Activated naive CD4-positive, alpha-beta T cell treated with anti-CD3 and anti-CD28 coated beads for 36 hours (primary cell): ENCODE measurements at regions not wholly inside any gene's neighbourhood (a gene's known extent, or its start where the extent isn't known, plus 50 kb on each side); places are given as distances from the start of the nearest gene placed in this dataset.

Experiments used
- CTCF ChIA-PET: fragments of 350-600 bp; sonication (Branson Sonifier 250); formaldehyde crosslinking; loops from one replicate; lab custom pipeline; 2021; ENCODE audit warnings: antibody characterized with exemption; lab: Charles Lee
- DNase-seq: peaks from one replicate; pipeline ENCODE4 v3.0.0-alpha.2; 2020
- H3K27ac Mint-ChIP-seq: one replicate; pipeline ENCODE4 v1.8.0; 2021; ENCODE audit warnings: mild to moderate bottlenecking, mixed read lengths
- H3K27me3 Mint-ChIP-seq: one replicate; pipeline ENCODE4 v1.8.0; 2021; ENCODE audit warnings: low read depth, mixed read lengths
- H3K36me3 Mint-ChIP-seq: one replicate; pipeline ENCODE4 v1.8.0; 2021; ENCODE audit warnings: low read depth, mixed read lengths
- H3K4me1 Mint-ChIP-seq: one replicate; pipeline ENCODE4 v1.8.0; 2021; ENCODE audit warnings: low read depth, mixed read lengths
- H3K4me3 Mint-ChIP-seq: one replicate; pipeline ENCODE4 v1.8.0; 2021; ENCODE audit warnings: mild to moderate bottlenecking, moderate library complexity, mixed read lengths
- H3K9me3 Mint-ChIP-seq: one replicate; pipeline ENCODE4 v1.8.0; 2021; ENCODE audit warnings: mixed read lengths
- intact Hi-C: fragments of 100-400 bp; cut with micrococcal nuclease; formaldehyde crosslinking; loops from one replicate; pipeline ENCODE4 v1.15.1; 2023

DNA sequence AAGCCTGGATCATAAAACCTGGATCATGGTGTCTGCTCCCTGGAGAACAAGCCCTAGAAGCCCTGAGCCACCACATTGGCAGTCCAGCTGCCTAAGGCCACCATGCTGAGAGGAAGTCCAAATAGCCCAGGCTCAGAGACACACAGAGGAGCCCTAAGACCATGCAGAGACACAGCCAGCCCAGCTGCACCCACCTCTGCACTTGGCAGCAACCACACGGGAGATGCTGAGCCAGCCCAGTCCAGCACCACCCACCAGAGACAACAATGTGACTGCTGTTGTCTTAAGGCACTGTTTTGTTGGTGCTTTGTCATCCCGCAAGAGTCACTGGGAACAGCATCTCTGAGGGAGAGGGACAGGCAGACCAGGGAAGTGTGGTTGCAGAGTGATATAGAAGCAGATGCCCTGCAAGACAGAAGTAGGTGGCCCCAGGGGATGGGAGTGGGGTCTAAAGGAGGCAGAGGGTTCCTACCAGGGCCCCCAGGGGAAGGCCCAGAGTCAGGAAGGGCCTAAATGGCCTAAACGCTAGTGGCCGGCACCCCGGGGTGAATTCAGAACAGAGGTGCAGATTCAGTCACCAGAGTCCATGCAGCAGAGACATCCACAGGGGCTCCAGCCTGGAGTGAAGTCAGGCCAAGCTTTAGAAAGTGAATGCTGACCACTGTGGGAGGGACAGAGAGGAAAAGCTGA lies 105.4 kb upstream of the PRR20G start:
- no peaks in the 10 kb centered on the region for H3K4me1 Mint-ChIP-seq
- CTCF ChIA-PET = no interaction called here
- intact Hi-C loops = no loop called here
- no peaks in the 10 kb centered on the region for H3K36me3 Mint-ChIP-seq
- no peak overlapping the region for H3K27ac Mint-ChIP-seq
- H3K9me3 Mint-ChIP-seq = no peaks in the 10 kb centered on the region
- H3K27me3 Mint-ChIP-seq = no peaks in the 10 kb centered on the region
- DNase-seq = no peak
- no peak overlapping the region for H3K4me3 Mint-ChIP-seq

DNA sequence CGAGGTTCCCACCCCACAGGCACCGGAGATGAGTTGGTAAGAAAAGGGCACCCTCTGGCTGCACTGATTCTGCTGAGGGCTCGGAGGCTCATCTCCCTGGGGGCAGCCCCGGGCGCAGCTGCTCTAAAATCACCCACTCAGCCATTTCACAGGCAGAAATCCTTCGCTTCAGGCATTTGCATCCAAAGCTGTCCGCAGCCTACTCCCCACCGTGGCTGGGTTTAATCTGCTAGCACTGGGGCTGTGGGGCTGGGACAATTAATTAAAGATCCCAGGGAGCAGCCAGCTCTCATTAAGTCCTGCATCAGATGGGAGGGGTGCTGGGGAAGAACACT lies 104.3 kb upstream of the PRR20G start:
- H3K27ac Mint-ChIP-seq = no peak overlapping the region
- no peaks in the 10 kb centered on the region for H3K4me1 Mint-ChIP-seq
- intact Hi-C loops = no loop called here
- H3K4me3 Mint-ChIP-seq = no peak overlapping the region
- no peaks in the 10 kb centered on the region for H3K9me3 Mint-ChIP-seq
- CTCF ChIA-PET = no interaction called here
- no peak for DNase-seq
- peaks cover 2% of the 10 kb centered on the region for H3K27me3 Mint-ChIP-seq
- H3K36me3 Mint-ChIP-seq = no peaks in the 10 kb centered on the region

DNA sequence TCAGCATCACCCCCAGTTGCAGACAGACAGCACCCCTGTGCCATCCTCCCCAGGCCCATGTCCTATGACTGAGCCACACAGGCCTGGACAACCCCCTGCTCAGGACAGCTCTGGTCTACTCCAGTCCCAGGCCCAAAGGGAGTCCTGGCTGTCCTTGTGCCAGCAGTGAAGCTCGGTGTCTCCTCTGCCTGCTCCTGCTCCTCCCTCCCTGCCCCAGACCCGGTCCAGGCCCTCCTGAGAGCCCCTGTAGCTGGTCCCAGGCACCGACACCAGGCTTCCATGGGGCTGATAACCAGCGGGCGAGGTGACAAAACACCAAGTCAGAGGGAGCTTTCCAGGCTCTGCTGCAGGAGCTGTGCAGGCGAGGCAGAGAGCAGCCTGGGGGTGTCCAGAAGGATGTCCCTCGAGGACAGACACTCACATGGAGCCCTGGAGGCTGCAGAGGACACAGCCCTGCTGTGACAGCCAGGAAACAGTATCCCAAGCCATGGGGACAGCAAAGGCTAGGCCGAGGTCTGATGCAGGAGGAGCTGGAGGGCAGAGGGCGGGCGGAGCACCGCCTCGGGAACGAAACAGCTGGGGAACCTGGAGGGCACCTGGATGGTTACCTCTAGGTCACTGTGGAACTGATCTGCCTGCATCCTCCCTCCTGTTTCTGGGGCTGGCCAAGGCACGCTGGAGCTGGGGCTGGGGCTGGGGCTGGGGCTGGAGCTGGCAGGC lies 103.8 kb upstream of the PRR20G start:
- Mint-ChIP-seq H3K4me3 (no peak overlapping the region), H3K36me3 (no peaks in the 10 kb centered on the region), H3K9me3 (no peaks in the 10 kb centered on the region), H3K27me3 (peaks cover 3% of the 10 kb centered on the region), H3K4me1 (no peaks in the 10 kb centered on the region), H3K27ac (no peak overlapping the region)
- DNase-seq = no peak
- intact Hi-C loops = no loop called here
- CTCF ChIA-PET = no interaction called here

DNA sequence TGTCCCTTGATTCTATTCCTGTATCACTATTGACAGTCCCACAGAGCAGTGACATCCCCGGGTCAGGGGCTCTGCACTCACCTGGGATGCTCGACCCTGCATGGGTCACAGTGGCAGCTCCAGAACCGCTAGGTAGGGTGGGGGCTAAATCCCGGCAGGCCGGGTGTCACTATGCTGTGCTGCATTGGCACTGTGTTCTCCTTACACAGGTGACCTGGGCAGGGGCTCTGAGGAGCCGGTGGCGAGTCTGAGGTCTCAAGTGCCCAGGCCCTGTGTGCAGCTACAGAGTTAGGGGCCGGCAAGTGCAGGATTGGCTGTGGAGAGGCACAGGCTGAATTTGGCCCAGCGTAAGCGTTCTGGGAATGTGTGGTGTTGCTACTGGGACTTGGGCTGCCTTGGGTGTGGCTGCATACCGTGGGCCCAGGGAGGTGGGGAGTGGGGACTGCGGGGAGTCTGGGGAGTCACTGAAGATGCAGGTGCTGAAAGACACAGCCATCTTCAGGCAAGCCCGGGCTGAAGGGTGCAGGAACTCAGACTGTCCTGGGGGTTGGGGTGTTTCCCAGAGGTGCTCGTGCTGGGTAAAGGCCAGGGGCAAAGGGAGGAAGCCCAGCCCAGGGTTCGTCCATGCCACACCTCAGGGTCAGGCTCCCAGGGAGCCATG lies 102.6 kb upstream of the PRR20G start:
- Mint-ChIP-seq H3K36me3 (no peaks in the 10 kb centered on the region), H3K27ac (no peak overlapping the region), H3K4me1 (no peaks in the 10 kb centered on the region), H3K4me3 (no peak overlapping the region), H3K27me3 (peaks cover 3% of the 10 kb centered on the region), H3K9me3 (no peaks in the 10 kb centered on the region)
- intact Hi-C loops = no loop called here
- no peak for DNase-seq
- CTCF ChIA-PET = no interaction called here

DNA sequence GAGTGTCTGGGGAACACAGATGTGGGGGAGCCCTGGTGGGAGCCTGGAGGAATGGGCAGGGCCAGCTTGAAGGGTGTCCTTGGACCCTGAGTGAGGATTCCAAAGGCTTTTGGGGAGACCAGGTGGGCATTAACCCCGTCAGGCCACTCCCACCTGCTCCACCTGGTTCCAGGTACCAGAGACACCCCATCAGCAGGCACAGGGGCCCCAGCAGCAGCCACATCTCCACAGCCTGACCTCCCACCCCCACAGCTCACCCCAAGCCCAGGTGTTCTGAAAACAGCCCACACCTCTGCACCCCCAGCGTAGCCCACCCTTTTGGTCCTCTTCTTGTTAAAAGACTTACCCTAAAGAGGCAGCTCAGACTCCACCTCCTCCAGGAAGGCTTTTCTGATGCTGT lies 102.1 kb upstream of the PRR20G start:
- H3K4me1 Mint-ChIP-seq = no peaks in the 10 kb centered on the region
- no peaks in the 10 kb centered on the region for H3K9me3 Mint-ChIP-seq
- CTCF ChIA-PET = no interaction called here
- intact Hi-C loops = no loop called here
- H3K36me3 Mint-ChIP-seq = no peaks in the 10 kb centered on the region
- no peak overlapping the region for H3K4me3 Mint-ChIP-seq
- H3K27me3 Mint-ChIP-seq = peaks cover 3% of the 10 kb centered on the region
- no peak for DNase-seq
- H3K27ac Mint-ChIP-seq = no peak overlapping the region

DNA sequence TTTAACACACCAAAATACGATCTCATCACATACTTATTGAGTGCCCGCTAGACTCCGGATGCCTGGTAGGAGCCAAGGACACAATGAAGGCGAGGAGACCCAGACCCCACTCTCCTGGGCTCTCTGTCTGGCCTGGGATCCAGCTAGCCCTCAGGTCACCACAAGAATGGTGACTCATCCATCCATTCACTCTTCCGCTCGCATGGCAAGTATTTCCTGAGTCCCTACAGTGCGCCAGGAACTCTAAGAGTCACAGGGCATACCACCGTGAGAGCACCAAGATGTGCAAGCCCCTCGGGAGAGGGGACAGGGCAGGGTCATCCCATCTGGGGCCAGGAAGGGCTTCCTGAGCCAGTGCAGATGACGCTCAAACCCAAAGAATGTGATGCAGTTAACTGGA lies 101.6 kb upstream of the PRR20G start:
- H3K27ac Mint-ChIP-seq = no peak overlapping the region
- no peaks in the 10 kb centered on the region for H3K36me3 Mint-ChIP-seq
- intact Hi-C loops = no loop called here
- no peaks in the 10 kb centered on the region for H3K4me1 Mint-ChIP-seq
- no peaks in the 10 kb centered on the region for H3K9me3 Mint-ChIP-seq
- H3K27me3 Mint-ChIP-seq = peaks cover 3% of the 10 kb centered on the region
- no peak for DNase-seq
- CTCF ChIA-PET = no interaction called here
- H3K4me3 Mint-ChIP-seq = no peak overlapping the region

DNA sequence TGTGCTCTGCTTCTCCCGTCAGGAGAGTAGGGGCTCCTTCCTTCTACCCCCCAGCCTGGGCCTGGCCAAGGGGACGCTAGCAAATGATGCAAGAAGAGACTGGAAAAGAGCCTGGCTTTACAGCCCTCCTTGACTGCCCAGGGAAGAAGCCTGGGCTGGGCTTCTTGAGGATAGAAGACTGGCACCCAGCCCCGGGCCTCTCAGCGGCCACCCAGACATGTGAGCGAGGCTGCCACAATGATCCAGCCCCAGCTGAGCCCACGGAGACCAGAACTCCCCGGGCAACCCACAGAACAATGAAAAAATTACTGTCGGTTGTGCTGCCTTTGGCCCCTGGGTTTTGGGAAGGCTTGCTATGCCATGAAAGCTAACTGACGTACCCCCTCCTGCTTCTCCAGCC lies 100.6 kb upstream of the PRR20G start:
- H3K36me3 Mint-ChIP-seq = no peaks in the 10 kb centered on the region
- H3K27me3 Mint-ChIP-seq = peaks cover 3% of the 10 kb centered on the region
- no peak for DNase-seq
- H3K9me3 Mint-ChIP-seq = no peaks in the 10 kb centered on the region
- no peaks in the 10 kb centered on the region for H3K4me1 Mint-ChIP-seq
- H3K4me3 Mint-ChIP-seq = no peak overlapping the region
- no peak overlapping the region for H3K27ac Mint-ChIP-seq
- intact Hi-C loops = no loop called here
- CTCF ChIA-PET = no interaction called here

DNA sequence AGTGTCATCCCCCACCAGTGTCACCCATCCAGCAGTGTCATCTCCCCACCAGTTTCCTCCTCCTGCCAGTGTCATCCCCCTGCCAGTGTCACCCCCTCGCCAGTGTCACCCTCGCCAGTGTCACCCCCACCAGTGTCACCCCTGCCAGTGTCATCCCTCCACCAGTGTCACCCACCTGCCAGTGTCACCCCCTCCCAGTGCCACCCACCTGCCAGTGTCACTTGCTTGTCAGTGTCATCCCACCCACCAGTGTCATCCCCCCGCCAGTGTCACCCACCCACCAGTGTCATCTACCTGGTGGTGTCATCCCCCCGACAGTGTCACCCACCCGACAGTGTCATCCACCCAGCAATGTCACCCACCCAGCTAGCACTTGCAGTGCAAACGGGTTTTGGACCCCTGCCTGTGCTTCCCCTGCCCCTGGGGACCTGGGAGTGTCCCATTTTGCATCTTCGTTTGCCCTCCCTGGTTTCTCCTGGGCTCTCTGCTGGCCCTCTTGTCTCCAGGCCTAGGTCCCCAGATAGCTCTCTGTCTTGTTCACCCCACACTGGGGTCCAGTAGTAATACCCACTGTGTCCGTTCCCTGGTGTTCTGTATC lies 99.8 kb upstream of the PRR20G start:
- Mint-ChIP-seq H3K36me3 (no peaks in the 10 kb centered on the region), H3K4me1 (no peaks in the 10 kb centered on the region), H3K9me3 (no peaks in the 10 kb centered on the region), H3K27me3 (peaks cover 3% of the 10 kb centered on the region), H3K27ac (no peak overlapping the region), H3K4me3 (no peak overlapping the region)
- CTCF ChIA-PET = no interaction called here
- DNase-seq = no peak
- intact Hi-C loops = no loop called here

DNA sequence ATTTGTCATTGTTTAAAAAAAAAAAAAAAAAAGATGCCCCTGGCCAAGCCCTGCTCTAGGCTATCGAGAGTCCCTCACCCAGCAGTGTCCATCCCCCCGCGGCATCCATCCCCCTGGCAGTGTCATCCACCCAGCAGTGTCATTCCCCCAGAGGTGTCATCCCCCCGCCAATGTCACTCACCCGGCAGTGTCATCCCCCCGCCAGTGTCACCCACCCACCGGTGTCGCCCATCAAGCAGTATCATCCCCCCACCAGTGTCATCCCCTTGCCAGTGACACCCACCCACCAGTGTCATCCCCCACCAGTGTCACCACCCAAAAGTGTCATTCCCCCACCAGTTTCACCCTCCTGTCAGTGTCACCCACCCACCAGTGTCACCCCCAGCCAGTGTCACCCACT lies 99.3 kb upstream of the PRR20G start:
- intact Hi-C loops = no loop called here
- no peak for DNase-seq
- Mint-ChIP-seq H3K27me3 (peaks cover 3% of the 10 kb centered on the region), H3K4me3 (no peak overlapping the region), H3K27ac (no peak overlapping the region), H3K9me3 (no peaks in the 10 kb centered on the region), H3K36me3 (no peaks in the 10 kb centered on the region), H3K4me1 (no peaks in the 10 kb centered on the region)
- CTCF ChIA-PET = no interaction called here

DNA sequence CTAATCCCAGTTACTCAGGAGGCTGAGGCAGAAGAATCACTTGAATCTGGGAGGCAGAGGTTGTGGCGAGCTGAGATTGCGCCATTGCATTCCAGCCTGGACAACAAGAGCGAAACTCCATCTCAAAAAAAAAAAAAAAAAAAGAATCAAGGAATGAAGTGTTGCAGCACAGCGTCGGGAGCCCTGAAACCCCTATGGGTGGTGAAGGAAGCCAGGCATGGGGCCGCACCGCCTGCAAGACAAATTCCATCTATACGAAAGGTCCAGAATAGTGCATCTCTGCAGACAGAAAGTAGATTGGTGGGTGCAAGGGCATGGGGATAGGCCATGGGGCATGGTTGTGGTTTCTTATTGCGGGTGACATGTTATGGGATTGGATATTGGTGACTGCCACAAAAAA lies 98.6 kb upstream of the PRR20G start:
- intact Hi-C loops = no loop called here
- H3K27ac Mint-ChIP-seq = no peak overlapping the region
- CTCF ChIA-PET = no interaction called here

DNA sequence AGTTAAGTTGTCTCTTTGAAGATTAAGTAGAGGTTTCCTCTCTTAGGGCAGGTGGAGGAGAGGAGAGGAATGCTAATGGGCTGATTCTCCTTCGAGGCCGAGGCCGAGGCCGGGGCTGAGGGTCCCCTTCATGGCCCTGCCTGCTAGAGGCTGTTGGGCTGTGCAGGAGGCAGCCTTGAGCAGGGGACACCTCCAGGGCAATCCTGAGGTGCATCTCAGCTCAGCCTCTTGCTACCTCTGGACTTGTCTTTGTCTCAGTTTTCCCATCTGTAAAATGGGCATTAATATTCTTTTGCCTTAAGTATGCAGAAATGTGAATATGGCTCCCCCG lies 97.7 kb upstream of the PRR20G start:
- Mint-ChIP-seq H3K4me3 (no peak overlapping the region), H3K27me3 (peaks cover 3% of the 10 kb centered on the region), H3K27ac (no peak overlapping the region), H3K36me3 (no peaks in the 10 kb centered on the region), H3K4me1 (no peaks in the 10 kb centered on the region), H3K9me3 (peaks cover 5% of the 10 kb centered on the region)
- intact Hi-C loops = no loop called here
- CTCF ChIA-PET = no interaction called here
- no peak for DNase-seq

More for the DNA sequence above, 98.6 kb upstream of the PRR20G start:
- H3K4me3 Mint-ChIP-seq = no peak overlapping the region
- H3K4me1 Mint-ChIP-seq = no peaks in the 10 kb centered on the region
- DNase-seq = no peak
- H3K36me3 Mint-ChIP-seq = no peaks in the 10 kb centered on the region
- H3K27me3 Mint-ChIP-seq = peaks cover 3% of the 10 kb centered on the region
- peaks cover 3% of the 10 kb centered on the region for H3K9me3 Mint-ChIP-seq

DNA sequence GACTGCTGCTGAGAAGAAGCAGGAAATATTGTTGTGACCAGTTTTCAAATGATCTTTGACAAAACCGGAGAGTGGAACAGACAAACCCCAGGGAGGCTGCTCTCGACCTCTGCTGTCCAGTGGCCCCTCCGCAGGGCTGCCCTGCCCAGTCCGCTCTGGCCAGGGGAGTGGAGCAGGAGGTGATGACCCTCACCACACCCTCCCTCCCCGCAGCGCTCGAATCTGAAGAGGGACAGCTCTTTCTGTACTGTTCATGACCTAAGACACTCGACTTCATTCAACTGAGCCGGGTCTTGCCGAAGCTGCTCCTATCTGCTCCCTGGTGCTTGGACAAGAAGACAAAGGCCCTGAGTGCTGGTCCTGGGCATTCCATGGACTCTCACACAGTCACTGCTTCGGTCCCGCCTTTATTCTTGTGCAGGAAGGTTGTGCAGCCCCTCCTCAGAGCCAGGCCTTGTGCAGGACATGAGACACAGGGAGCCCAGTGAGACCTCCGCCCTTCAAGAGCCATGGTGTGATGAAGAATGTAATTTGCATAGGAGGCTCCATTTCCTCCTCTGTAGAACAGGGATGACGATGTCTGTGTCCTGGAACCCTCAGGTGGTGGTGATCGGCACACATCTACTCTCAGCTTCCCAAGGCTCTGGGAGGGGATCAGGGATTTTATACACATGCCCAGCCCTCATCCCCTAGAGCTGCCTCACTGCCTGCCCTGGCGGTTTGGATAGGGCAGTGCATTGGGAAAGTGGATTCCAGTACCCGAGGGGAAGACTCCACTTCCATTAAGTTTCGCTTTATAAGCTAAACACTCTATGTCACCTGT lies 97.1 kb upstream of the PRR20G start:
- Mint-ChIP-seq H3K27me3 (peaks cover 3% of the 10 kb centered on the region), H3K4me1 (no peaks in the 10 kb centered on the region), H3K36me3 (no peaks in the 10 kb centered on the region), H3K27ac (no peak overlapping the region), H3K9me3 (peaks cover 5% of the 10 kb centered on the region), H3K4me3 (no peak overlapping the region)
- intact Hi-C loops = no loop called here
- DNase-seq = no peak
- CTCF ChIA-PET = no interaction called here
